HUES48 (cell line): ENCODE measurements at regions not wholly inside any gene's neighbourhood (a gene's known extent, or its start where the extent isn't known, plus 50 kb on each side); places are given as distances from the start of the nearest gene placed in this dataset.
"Not testable (repeated sequence)": the region's sequence is repeated elsewhere in the genome, so short reads cannot be mapped to it uniquely, and the experiment has no call there.

Source experiments
- H3K27ac ChIP-seq: one replicate; pipeline ENCODE4 v1.7.0; 2013; ENCODE audit warnings: low read depth, low read length, inconsistent platforms
- H3K27me3 ChIP-seq: 2 replicates; pipeline ENCODE4 v1.6.1; 2013; ENCODE audit warnings: mild to moderate bottlenecking, low read length; ENCODE audit not compliant: control insufficient read depth, insufficient read depth
- H3K36me3 ChIP-seq: 2 replicates; pipeline ENCODE4 v1.6.1; 2013; ENCODE audit warnings: low read length; ENCODE audit not compliant: control insufficient read depth, insufficient read depth
- H3K4me1 ChIP-seq: 2 replicates; pipeline ENCODE4 v1.6.1; 2013; ENCODE audit warnings: mild to moderate bottlenecking, low read length; ENCODE audit not compliant: control insufficient read depth, insufficient read depth
- H3K4me3 ChIP-seq: 2 replicates; pipeline ENCODE4 v1.5.1; 2013; ENCODE audit warnings: mild to moderate bottlenecking, low read depth, low read length
- H3K9ac ChIP-seq: 2 replicates; pipeline ENCODE4 v1.6.1; 2013; ENCODE audit warnings: mild to moderate bottlenecking, low read depth, low read length, moderate library complexity
- H3K9me3 ChIP-seq: 2 replicates; pipeline ENCODE4 v1.6.1; 2013; ENCODE audit warnings: low read length; ENCODE audit not compliant: control insufficient read depth, insufficient read depth

DNA sequence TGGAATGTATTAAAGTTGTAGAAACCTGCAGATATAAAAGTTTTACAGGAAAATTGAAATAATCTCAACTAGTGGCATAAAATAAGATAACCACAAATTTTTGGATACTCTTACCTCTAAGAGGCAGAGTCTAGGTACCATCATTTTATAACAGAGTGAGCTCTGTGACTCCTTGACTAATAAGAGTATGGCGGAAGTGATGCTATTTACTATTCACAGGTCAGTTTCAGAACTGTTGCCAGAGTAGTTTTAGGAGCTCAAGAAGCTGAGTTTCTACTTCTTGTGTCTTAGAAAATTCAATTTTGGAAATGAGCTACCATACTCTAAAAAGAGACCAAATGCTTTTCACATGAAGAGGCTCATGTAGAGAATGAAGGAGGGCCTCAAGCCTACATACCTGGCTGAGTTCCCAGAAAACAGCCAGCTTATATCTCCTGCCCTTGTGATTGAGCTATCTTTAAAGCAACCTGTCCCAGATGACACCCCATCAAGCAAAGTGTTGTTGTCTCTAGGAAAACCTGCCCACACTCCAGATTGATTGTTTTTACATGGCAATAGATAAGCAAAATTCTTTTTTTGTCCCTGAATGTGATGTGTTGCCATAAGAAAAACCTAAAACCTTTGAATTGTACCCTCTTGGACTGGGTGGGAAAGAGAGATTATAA lies 712.8 kb upstream of the CNTN5 start:
- H3K4me3 ChIP-seq, result no peak overlapping the region
- no peak overlapping the region for H3K27ac ChIP-seq
- H3K9me3 ChIP-seq, result no peaks in the 10 kb centered on the region
- H3K27me3 ChIP-seq, result no peaks in the 10 kb centered on the region
- no peaks in the 10 kb centered on the region for H3K4me1 ChIP-seq
- H3K36me3 ChIP-seq, result no peaks in the 10 kb centered on the region
- H3K9ac ChIP-seq, result no peak overlapping the region

DNA sequence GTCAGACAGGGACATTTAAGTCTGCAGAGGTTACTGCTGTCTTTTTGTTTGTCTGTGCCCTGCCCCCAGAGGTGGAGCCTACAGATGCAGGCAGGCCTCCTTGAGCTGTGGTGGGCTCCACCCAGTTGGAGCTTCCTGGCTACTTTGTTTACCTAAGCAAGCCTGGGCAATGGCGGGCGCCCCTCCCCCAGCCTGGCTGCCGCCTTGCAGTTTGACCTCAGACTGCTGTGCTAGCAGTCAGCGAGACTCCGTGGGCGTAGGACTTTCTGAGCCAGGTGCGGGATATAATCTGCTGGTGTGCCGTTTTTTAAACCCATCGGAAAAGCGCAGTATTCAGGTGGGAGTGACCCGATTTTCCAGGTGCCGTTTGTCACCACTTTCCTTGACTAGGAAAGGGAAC lies 690.4 kb upstream of the CNTN5 start:
- H3K4me1 ChIP-seq, H3K9ac ChIP-seq, H3K36me3 ChIP-seq, H3K27me3 ChIP-seq, H3K27ac ChIP-seq, H3K9me3 ChIP-seq, H3K4me3 ChIP-seq: not testable (repeated sequence)

DNA sequence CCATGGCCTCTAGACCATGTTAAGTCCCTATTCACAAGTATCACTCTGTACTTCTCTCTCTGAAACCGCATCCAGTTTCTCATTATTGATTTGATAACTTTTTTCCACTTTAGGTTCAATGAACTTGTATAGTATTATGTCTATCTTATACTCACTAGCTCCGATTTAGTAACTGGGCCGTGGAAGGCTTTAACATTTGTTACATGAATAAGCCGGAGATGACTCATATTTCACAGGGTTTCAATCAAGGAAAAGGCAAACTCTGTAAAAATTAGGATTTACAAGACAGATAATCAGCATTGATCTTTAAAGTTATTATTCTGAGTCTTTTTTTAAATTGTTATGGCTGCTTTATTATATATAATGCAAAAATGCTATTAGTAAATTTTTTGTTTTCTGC lies 662.2 kb upstream of the CNTN5 start:
- H3K27ac ChIP-seq, result no peak overlapping the region
- no peaks in the 10 kb centered on the region for H3K27me3 ChIP-seq
- H3K4me3 ChIP-seq, result no peak overlapping the region
- no peaks in the 10 kb centered on the region for H3K36me3 ChIP-seq
- H3K9me3 ChIP-seq, result no peaks in the 10 kb centered on the region
- no peak overlapping the region for H3K9ac ChIP-seq
- no peaks in the 10 kb centered on the region for H3K4me1 ChIP-seq

DNA sequence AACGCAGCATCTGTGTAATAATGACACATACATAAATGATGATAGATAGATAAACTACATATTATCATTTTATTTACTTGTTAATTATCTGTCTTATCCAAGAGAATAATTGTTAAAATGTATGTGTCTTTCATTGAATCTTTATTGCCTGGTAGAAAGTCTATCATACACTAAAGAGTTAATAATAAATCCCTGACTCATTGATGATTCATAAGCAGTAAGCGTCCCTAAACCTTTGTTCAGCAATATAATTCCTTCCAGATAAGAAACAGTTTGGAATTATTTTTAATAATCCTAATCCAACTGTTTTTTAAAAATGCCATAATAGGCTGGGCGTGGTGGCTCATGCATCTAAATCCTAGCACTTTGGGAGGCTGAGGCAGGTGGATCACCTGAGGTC lies 655.6 kb upstream of the CNTN5 start:
- no peaks in the 10 kb centered on the region for H3K36me3 ChIP-seq
- H3K9ac ChIP-seq, result no peak overlapping the region
- no peak overlapping the region for H3K4me3 ChIP-seq
- no peak overlapping the region for H3K27ac ChIP-seq
- no peaks in the 10 kb centered on the region for H3K9me3 ChIP-seq
- no peaks in the 10 kb centered on the region for H3K4me1 ChIP-seq
- H3K27me3 ChIP-seq, result no peaks in the 10 kb centered on the region

DNA sequence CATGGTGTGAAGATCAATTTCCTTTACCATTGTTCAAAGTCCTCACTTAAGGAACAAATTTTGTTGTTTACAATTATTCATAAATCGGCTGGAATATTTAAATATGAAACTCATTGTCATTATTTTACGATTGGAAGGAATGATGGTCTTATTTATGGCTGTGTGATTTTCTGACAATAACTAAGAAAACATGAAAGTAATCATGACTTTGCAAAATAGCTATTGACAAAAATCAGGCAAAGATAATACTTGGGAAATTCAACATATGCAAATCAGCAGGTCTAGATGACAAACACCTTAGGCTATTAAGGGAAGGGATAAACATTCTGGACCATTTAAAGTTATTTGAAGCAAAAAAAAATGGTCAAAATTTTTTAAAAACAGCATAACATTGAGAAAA lies 654.8 kb upstream of the CNTN5 start:
- Histone ChIP-seq H3K4me1 (no peaks in the 10 kb centered on the region), H3K4me3 (no peak overlapping the region), H3K27me3 (no peaks in the 10 kb centered on the region), H3K9ac (no peak overlapping the region), H3K9me3 (no peaks in the 10 kb centered on the region), H3K27ac (no peak overlapping the region), H3K36me3 (no peaks in the 10 kb centered on the region)

DNA sequence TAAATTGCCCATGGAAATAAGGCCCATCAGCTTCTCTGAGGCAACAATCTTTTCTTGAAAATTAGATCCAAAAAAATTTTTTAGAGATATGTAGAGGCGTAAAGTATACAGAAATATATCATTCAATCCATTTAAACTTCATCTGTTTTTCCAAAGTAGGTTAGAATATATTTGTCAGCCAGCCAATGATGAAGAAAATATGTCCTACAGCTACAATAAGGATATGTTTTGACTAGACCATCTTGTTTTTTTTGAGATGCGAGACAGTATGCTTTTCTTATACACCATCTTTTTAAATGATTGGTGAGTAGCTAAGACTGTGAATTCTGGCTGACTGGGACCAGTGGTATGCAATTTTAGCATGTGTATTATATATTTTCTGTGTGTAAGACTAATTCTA lies 630.4 kb upstream of the CNTN5 start:
- Histone ChIP-seq H3K27ac (no peak overlapping the region), H3K4me1 (no peaks in the 10 kb centered on the region; the same call in 1 of the 2 replicates), H3K36me3 (no peaks in the 10 kb centered on the region), H3K27me3 (no peaks in the 10 kb centered on the region), H3K4me3 (no peak overlapping the region), H3K9me3 (no peaks in the 10 kb centered on the region), H3K9ac (no peak overlapping the region)

DNA sequence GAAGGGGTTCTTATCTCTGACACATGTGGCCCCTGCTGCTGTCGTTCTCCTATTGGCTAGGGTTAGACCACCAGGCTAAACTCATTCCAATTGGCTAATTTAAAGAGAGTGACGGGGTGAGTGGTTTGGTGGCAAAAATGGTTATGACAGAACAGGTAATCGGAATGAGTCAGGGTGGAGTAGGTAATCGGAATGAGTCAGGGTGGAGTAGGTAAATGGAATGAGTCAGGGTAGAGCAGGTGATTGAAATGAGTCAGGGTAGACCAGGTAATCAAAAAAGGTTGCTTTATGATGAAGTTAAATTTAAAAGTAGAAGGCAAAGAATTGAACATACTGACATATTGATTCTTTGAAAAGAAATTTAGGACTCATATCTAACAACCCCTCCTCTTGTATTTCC lies 626.2 kb upstream of the CNTN5 start:
- H3K9me3 ChIP-seq, H3K36me3 ChIP-seq, H3K27ac ChIP-seq, H3K27me3 ChIP-seq, H3K9ac ChIP-seq, H3K4me3 ChIP-seq, H3K4me1 ChIP-seq: not testable (repeated sequence)

DNA sequence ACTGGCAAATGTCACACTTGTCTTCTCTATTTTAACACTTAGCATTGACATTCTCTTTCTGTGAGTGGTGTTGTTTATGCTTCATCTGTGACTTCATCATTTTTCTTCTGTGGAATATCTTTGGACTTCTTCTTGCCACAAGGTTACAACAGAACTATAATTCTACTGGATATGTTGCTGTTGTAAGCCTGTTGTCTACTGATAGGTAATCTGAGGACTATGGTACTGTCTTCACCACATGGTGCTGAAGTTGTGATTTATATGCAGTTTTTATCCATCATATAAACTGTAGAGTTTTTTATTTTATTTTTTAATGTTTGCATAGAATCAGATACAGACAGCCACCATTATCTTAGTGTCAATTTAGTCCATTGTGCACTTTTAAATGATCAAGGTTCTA lies 622.2 kb upstream of the CNTN5 start:
- H3K9ac ChIP-seq, result no peak overlapping the region
- H3K4me3 ChIP-seq, result no peak overlapping the region
- no peaks in the 10 kb centered on the region for H3K27me3 ChIP-seq
- H3K36me3 ChIP-seq, result no peaks in the 10 kb centered on the region
- no peaks in the 10 kb centered on the region for H3K4me1 ChIP-seq
- H3K27ac ChIP-seq, result no peak overlapping the region
- no peaks in the 10 kb centered on the region for H3K9me3 ChIP-seq

DNA sequence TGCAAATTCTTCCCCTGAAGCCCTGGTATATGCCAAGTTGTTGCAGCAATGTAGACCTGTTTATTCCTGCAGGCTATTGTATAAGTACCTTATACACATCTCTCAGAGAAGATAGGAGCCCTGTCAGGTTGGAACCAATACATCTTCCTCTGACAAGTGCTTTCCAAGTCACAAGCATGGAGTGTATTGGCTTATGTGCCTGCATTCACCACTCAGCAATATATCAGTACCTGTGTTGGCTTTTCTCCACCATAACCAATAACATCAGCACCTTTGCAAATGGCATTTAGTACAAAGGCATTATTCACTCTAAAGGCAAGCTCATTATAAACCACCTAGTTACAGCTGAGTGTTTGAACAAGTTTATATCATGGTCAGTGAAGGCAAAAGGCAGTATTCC lies 611.7 kb upstream of the CNTN5 start:
- Histone ChIP-seq H3K27ac (no peak overlapping the region), H3K4me3 (no peak overlapping the region), H3K9ac (no peak overlapping the region), H3K27me3 (no peaks in the 10 kb centered on the region), H3K36me3 (no peaks in the 10 kb centered on the region), H3K9me3 (no peaks in the 10 kb centered on the region), H3K4me1 (peaks cover 4% of the 10 kb centered on the region; the same call in 1 of the 2 replicates)

DNA sequence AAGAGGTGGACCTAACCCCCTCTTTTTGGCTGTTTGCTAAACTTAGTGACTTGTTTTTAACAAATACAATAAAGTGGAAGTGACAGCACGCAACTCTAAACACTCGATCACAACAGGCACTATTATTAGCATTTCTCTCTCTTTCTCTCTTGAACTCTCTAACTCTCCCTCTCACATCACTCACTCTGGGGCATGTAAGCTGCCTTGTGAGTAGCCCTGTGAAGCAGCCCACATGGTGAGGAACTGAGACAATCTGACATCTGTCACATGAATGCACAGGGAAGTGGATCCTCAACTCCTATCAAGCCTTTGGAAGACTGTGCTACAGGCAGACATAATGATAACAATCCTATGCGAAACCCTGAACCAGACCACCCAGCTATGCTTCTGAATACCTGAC lies 609.0 kb upstream of the CNTN5 start:
- Histone ChIP-seq H3K9me3 (no peaks in the 10 kb centered on the region), H3K9ac (no peak overlapping the region), H3K4me1 (peaks cover 4% of the 10 kb centered on the region; the same call in 1 of the 2 replicates), H3K27me3 (no peaks in the 10 kb centered on the region), H3K27ac (no peak overlapping the region), H3K36me3 (no peaks in the 10 kb centered on the region), H3K4me3 (no peak overlapping the region)

DNA sequence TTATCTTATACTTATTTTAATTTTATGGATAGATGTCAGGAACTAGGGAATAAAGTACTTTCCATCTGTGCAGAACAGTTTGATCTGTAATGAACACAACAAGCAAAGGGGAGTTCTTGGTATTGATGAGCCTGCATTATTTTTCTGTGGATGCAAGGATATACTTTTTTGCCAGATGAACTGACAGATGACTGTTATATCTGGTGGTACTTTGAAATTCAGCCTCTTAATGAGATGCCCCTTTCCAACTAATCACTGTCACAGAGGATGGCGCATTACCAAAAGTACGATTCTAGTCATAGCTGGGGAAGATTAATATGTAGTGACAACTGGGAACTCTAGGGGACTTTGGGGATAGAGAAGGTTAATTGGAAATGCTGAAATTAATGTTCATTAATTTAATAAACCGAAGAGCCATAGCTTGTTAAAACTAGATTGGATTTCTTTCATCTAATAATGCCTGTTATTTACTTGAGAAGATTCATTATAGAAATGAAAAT lies 603.4 kb upstream of the CNTN5 start:
- no peaks in the 10 kb centered on the region for H3K27me3 ChIP-seq

More for the DNA sequence above, 603.4 kb upstream of the CNTN5 start:
- Histone ChIP-seq H3K4me1 (no peaks in the 10 kb centered on the region), H3K36me3 (no peaks in the 10 kb centered on the region), H3K4me3 (no peak overlapping the region), H3K9ac (no peak overlapping the region), H3K9me3 (no peaks in the 10 kb centered on the region), H3K27ac (no peak overlapping the region)
